Thyroid gland (tissue), 4 donors: ENCODE measurements at regions not wholly inside any gene's neighbourhood (a gene's known extent, or its start where the extent isn't known, plus 50 kb on each side); places are given as distances from the start of the nearest gene placed in this dataset.

Experiments used
- CTCF ChIP-seq, 6 experiments: fragments of 200-600 bp in 3 of 6; fragments of 450-650 bp in 3 of 6; sonication (generic) in 3 of 6; IDR thresholded peaks; one replicate each; pipeline ENCODE4 v1.5.1; 2016 to 2019; ENCODE audit warnings: antibody characterized with exemption in 6 of 6, mild to moderate bottlenecking in 2 of 6, inconsistent platforms in 1 of 6, moderate library complexity in 1 of 6
- POLR2A ChIP-seq, 2 donors: fragments of 450-650 bp; IDR thresholded peaks; one replicate each; pipeline ENCODE4 v1.6.1; 2017; ENCODE audit warnings: antibody characterized with exemption in 2 of 2, mild to moderate bottlenecking in 2 of 2, moderate library complexity in 1 of 2

DNA sequence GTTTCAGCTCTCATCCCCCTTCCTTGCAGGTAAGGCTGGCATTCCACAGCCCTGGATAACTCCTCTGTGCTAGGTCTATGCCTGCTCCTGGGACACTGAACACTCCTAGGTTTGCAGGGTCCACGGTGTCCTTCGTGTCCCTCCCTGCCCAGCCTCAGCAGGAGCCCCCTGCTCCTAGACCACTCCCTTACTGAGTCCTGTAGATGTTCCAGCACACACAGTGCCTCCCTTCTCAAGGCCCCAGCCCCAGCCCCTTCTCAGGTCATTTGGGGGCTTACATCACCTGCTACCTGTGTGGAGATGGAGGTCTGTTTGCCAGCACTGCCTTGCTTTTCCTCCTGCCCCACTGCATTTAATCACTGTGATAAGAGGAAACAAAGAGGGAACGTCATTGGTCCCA is 146.4 kb upstream of the TNP1 start:
- TF ChIP-seq CTCF (IDR thresholded peaks at IDR 0.05) (no peak), POLR2A (IDR thresholded peaks at IDR 0.05) (no peak)
